GM21825 (cell line): ENCODE measurements at regions not wholly inside any gene's neighbourhood (a gene's known extent, or its start where the extent isn't known, plus 50 kb on each side); places are given as distances from the start of the nearest gene placed in this dataset.
"Not testable (repeated sequence)": the region's sequence is repeated elsewhere in the genome, so short reads cannot be mapped to it uniquely, and the experiment has no call there.

Experiments used
- ATAC-seq: cut with Tn5 transposase; IDR thresholded peaks from one replicate; pipeline ENCODE4 v1.9.1; 2021; ENCODE audit warnings: mild to moderate bottlenecking, moderate library complexity; ENCODE audit not compliant: unreplicated experiment

- no peak for ATAC-seq
Observed at GRCh38 chr2:175372704-175373701, 191.5 kb upstream of the ATP5MC3 start.

- no peak for ATAC-seq
Observed at GRCh38 chr2:175371378-175371777, 189.9 kb upstream of the ATP5MC3 start.

GRCh38 chr2:175366815-175367214 is 185.3 kb upstream of the ATP5MC3 start:
- ATAC-seq = no peak

GRCh38 chr2:175363699-175364098 is 182.2 kb upstream of the ATP5MC3 start:
- no peak for ATAC-seq

- no peak for ATAC-seq
Observed at GRCh38 chr2:175362331-175362730, 180.8 kb upstream of the ATP5MC3 start.

- ATAC-seq = no peak
Observed at GRCh38 chr2:175359710-175360109, 178.2 kb upstream of the ATP5MC3 start.

- ATAC-seq = no peak
Observed at GRCh38 chr2:175356901-175357300, 175.4 kb upstream of the ATP5MC3 start.

GRCh38 chr2:175355246-175355645 is 173.7 kb upstream of the ATP5MC3 start:
- ATAC-seq = no peak

- ATAC-seq = no peak
Observed at GRCh38 chr2:175353275-175353674, 171.8 kb upstream of the ATP5MC3 start.

- no peak for ATAC-seq
Observed at GRCh38 chr2:175351512-175351911, 170.0 kb upstream of the ATP5MC3 start.

GRCh38 chr2:175350105-175350504 is 168.6 kb upstream of the ATP5MC3 start:
- ATAC-seq = no peak

- no peak for ATAC-seq
Observed at GRCh38 chr2:175342085-175342484, 160.6 kb upstream of the ATP5MC3 start.

- no peak for ATAC-seq
Observed at GRCh38 chr2:175330195-175330594, 148.7 kb upstream of the ATP5MC3 start.

GRCh38 chr2:175326801-175327200 is 145.3 kb upstream of the ATP5MC3 start:
- ATAC-seq = no peak

- ATAC-seq = not testable (repeated sequence)
Observed at GRCh38 chr2:175326164-175326563, 144.7 kb upstream of the ATP5MC3 start.

GRCh38 chr2:175323162-175323561 is 141.7 kb upstream of the ATP5MC3 start:
- no peak for ATAC-seq

GRCh38 chr2:175318542-175318941 is 137.0 kb upstream of the ATP5MC3 start:
- no peak for ATAC-seq

GRCh38 chr2:175317751-175318150 is 136.2 kb upstream of the ATP5MC3 start:
- no peak for ATAC-seq

- no peak for ATAC-seq
Observed at GRCh38 chr2:175312137-175312536, 130.6 kb upstream of the ATP5MC3 start.

GRCh38 chr2:175310813-175311504 is 129.4 kb upstream of the ATP5MC3 start:
- ATAC-seq = no peak

GRCh38 chr2:175309799-175310198 is 128.3 kb upstream of the ATP5MC3 start:
- ATAC-seq = no peak

- ATAC-seq = no peak
Observed at GRCh38 chr2:175308005-175308404, 126.5 kb upstream of the ATP5MC3 start.
